GM21825 (cell line): ENCODE measurements at regions not wholly inside any gene's neighbourhood (a gene's known extent, or its start where the extent isn't known, plus 50 kb on each side); places are given as distances from the start of the nearest gene placed in this dataset.

ENCODE experiments used
- ATAC-seq: cut with Tn5 transposase; IDR thresholded peaks from one replicate; pipeline ENCODE4 v1.9.1; 2021; ENCODE audit warnings: mild to moderate bottlenecking, moderate library complexity; ENCODE audit not compliant: unreplicated experiment

DNA sequence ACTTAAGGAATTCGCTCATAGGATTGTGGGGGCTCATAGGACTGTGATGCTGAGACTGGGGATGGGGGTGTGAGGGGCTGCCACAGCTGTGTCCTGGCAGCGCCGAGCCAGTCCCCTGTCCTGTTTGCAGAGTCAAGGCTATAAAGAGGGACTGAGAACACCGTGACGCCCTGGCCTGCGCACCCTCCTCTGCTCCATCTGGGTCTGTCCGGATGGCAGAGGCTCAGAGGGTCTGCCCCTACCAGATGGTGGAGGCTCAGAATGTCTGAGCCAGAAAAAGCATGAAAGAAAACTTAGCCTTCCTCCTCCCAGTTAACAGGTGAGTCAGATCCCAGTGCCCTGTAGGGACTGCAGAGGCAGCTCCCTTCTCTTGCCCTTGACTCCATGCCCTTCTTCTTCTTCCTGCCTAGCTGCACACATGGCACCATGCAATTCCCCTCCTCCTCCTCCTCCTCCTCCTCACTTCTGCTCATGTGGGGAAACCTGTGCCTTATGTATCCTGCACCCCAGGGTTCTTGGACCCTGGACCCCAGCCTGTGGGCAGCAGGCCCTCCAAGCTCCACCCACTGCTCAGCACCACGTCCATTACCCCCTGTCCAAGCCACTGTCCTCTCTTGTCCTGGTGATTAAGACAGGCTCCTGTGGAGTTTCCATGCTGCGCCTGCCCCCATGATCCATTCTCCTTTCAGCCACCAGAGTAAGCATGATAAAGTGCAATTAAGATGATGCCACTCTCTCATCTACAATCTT, 410.0 kb upstream of the SULF2 start:
- ATAC-seq = no peak

DNA sequence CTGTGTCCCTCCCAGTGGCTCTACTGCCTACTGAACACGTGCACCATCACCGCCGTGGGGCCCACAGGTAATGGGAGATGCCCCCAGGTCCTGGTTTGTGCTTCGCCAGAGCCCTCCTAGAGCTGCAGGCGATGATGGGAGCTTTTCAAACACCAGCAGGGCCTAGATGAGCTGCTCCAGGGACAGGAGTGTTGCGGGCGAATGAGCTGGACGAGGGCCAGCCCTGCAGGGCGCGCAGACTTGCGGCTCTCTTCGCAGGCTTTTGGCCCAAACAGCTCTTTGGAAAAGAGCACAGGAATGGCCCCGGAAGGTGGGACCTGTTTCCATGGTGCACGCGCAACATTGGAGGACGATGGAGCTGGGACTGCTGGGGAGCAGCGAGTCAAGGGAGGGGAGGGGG, 409.3 kb upstream of the SULF2 start:
- ATAC-seq = no peak

- ATAC-seq = no peak
These were observed 408.5 kb upstream of the SULF2 start for GRCh38 chr20:48193627-48194425.

DNA sequence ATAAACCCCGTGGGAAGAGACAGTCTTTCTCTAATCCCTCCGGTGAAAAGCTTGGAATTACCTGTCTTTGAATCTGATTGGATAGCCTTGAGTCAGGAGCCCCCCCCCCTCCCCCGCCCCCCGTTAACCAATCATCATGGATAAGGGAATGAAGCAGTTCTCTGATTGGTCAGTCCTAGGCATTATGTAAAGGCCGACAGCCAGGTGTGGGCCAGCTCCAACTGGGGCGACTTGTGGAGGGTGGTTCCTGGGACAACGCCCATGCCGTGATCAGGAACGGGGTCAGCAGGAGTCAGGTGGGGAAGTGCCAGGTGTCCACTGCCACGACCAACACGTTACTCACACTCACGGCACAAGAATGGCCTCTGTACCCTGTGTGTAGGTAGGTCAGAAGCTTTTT, 406.8 kb upstream of the SULF2 start:
- ATAC-seq = no peak

DNA sequence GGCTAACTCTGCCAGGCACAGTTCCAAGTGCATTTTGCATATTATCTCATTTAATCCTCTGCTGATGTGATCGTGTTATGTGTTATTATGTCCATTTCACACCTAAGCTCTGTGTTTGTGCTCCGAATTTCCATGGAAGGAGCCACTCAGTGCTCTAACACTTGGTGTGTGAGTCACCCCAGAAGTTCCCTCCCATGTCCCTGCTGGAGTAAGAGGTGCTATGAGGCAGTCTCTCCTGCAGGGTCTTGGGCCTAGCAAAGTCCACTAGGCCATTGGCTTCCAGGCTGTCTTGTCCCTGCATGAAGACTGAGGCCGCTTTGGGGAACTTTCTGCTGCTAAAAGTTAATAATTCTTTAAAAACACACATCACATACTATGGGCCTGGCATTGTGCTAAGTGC, 405.9 kb upstream of the SULF2 start:
- no peak for ATAC-seq

- no peak for ATAC-seq
These were observed 405.5 kb upstream of the SULF2 start for GRCh38 chr20:48190757-48191156.

- ATAC-seq = no peak
These were observed 403.9 kb upstream of the SULF2 start for GRCh38 chr20:48189181-48189580.

DNA sequence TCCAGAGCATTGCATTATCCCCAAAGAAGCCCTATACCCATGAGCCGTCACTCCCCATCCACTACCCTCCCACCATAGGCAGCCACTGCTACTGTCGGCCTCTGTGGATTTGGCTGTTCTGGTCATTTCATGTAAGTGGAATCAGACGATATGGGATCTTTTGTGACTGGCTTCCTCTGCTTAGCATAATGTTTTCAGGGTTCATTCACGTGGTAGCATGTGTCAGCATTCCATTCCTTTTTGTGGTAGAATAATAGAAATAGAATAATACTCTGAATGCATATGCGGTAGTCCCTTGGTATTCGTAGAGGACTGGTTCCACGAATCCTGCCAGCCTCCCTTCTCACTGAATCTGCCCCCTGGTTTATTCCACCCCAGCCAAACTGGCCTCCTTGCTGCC, 402.6 kb upstream of the SULF2 start:
- ATAC-seq = no peak

GRCh38 chr20:48186915-48187314, 401.6 kb upstream of the SULF2 start:
- ATAC-seq = no peak

- ATAC-seq = no peak
These were observed 401.2 kb upstream of the SULF2 start for GRCh38 chr20:48186447-48186846.

DNA sequence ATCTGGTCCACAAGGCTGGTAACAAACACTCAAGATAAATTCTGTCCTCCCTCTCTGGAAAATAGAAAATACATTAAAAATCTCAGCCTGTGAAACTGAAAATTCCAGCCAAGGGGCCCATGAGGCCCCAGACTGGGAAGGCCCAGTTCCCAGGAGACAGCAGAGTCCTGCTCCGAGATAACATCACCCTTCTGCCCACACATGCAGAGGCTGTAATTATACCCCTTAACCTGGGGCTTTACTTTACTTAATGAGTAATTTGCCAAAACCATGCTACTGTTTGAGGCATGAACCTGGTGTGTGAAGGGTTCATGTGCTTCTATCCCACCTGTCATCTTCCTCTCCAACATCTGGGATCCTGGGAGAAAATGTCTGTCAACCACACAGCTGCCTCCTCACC, 398.9 kb upstream of the SULF2 start:
- no peak for ATAC-seq

GRCh38 chr20:48181261-48181935, 396.1 kb upstream of the SULF2 start:
- no peak for ATAC-seq

DNA sequence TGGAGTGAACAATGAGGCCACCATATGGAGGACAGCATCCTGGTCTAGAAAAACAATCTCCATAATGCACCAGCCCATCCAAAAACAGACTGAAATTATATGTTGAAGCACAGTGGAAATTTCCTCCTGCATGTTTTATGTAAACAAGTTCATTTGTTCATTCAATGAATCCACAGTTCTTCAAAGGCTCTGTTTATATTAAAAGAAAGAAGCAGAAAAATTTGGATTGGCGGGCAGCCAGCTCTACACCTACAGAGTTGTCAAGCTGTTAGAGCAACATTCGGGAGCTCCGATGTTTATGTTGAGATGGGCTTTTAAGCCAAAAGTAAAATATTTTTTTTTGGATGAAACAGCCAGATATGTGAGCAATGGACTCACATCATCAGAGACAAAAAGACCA, 395.3 kb upstream of the SULF2 start:
- ATAC-seq = no peak

- no peak for ATAC-seq
These were observed 394.7 kb upstream of the SULF2 start for GRCh38 chr20:48180024-48180423.

DNA sequence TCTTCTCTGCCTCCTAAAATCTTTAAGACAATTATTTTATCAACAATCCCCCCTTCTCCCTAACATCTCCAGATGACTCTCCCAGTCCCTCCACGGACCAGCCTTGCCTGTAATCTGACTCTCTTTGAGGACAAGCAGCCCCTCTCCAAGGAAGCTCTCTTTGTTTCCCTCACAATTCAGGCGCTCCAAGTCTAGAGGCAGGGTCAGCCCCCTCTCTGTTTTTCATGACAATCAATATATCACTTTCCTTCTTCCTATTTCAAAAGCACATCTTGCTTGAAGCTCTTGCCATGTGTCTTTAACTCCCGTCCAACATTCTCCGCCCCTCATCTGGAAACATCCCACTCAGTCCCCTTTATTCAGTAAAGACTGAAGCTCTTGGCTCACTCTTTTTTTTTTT, 393.4 kb upstream of the SULF2 start:
- no peak for ATAC-seq

DNA sequence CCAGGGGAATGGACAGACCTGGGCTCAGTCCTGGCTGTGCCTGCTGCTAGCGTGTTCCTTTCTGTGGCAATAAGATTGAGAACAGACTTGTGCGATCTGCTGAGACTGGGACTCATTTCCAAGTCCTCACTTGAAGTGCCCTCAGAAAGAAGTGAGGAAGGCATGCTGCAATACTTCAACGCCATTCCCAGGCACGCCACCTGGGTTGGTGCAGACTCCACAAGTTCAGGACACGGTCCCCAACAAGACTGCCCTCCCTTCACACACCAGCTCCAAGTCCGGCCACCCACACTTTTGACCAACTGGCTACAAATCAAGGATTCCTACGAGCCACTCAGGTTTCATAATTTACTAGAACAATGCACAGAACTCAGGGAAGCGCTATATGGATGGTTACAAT, 391.8 kb upstream of the SULF2 start:
- ATAC-seq = no peak

GRCh38 chr20:48176139-48176538, 390.9 kb upstream of the SULF2 start:
- no peak for ATAC-seq

- no peak for ATAC-seq
These were observed 390.0 kb upstream of the SULF2 start for GRCh38 chr20:48175261-48175660.

DNA sequence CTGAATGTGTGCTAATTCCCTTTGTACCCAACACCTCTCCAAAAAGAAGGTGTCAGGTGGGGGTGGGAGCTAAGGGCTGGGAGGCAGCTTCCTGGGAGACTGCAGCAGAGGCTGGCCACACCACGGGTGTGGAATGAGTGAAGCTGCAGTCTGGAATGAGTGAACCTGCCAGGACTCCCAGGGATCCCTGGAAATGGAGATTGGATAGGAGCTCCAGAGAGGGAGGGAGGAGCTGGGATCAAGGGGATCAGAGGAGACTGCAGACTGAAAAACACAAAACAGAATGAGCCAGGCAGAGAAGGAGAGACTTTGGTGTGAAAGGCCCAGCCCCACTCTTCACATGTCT, 387.0 kb upstream of the SULF2 start:
- no peak for ATAC-seq

- no peak for ATAC-seq
These were observed 386.5 kb upstream of the SULF2 start for GRCh38 chr20:48171626-48172356.

DNA sequence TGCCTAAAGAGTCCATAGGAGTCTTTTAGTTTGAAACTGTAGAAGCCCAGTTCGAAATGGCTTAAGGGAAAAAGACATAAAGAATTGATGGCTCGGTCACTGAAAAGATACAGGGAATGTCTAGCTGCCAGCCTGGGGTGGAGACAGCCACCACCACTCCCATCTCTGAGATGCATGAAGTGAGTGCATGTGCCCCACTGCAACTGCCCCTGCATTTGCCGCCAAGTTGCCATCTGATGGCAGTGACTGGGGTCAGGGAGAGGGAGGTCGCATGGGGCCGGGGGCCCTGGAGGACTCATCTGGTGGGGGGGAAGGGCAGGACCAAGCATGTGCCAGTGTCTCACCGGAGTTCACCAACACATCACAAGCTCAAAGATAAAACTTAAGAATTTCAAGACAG, 385.8 kb upstream of the SULF2 start:
- no peak for ATAC-seq
